Esophagus (tissue), 2 donors: ENCODE measurements at regions not wholly inside any gene's neighbourhood (a gene's known extent, or its start where the extent isn't known, plus 50 kb on each side); places are given as distances from the start of the nearest gene placed in this dataset.
A peak's percentile ranks its signal among the peaks of the same experiment; 100 is the strongest.

Experiments used
- H3K27ac ChIP-seq, 2 donors: one replicate each; pipeline ENCODE4 v1.5.1; 2013; ENCODE audit warnings: low read depth in 2 of 2, mild to moderate bottlenecking in 2 of 2, inconsistent platforms in 1 of 2, low read length in 1 of 2, moderate library complexity in 1 of 2
- H3K27me3 ChIP-seq, 2 donors: one replicate each; pipeline ENCODE4 v1.6.1; 2013; ENCODE audit warnings: low read length in 2 of 2, control low read depth in 1 of 2, mild to moderate bottlenecking in 1 of 2; ENCODE audit not compliant: insufficient read depth in 2 of 2, control insufficient read depth in 1 of 2
- H3K36me3 ChIP-seq, 2 donors: one replicate each; pipeline ENCODE4 v1.6.1; 2013; ENCODE audit warnings: low read length in 1 of 2; ENCODE audit not compliant: control insufficient read depth in 2 of 2, insufficient read depth in 2 of 2
- H3K4me1 ChIP-seq, 2 donors: one replicate each; pipeline ENCODE4 v1.6.1; 2013; ENCODE audit warnings: low read length in 1 of 2; ENCODE audit not compliant: control insufficient read depth in 2 of 2, insufficient read depth in 2 of 2
- H3K4me3 ChIP-seq, 2 donors: one replicate each; pipeline ENCODE4 v1.5.1; 2013; ENCODE audit warnings: low read length in 2 of 2, mild to moderate bottlenecking in 2 of 2, low read depth in 1 of 2, moderate library complexity in 1 of 2
- H3K9me3 ChIP-seq, 2 donors: one replicate each; pipeline ENCODE4 v1.6.1; 2013; ENCODE audit warnings: mild to moderate bottlenecking in 2 of 2, low read depth in 1 of 2, low read length in 1 of 2, moderate library complexity in 1 of 2; ENCODE audit not compliant: control insufficient read depth in 2 of 2, insufficient read depth in 1 of 2
- WGBS, 2 donors: extraction: QIAGEN DNeasy Blood & Tissue Kit; methylation state at CpG; one replicate each; pipeline ENCODE4 v1.1.7; 2013; 5-methylcytosine and 5-hydroxymethylcytosine counted together
- donor health status: healthy with polysubstance abuse.
- donor health status: Bipolar disorder and iron deficiency.

GRCh38 chr17:77445760-77446532, 305.2 kb downstream of the SEC14L1 start:
- no peaks in the 10 kb centered on the region for H3K27me3 ChIP-seq
- WGBS, 2 donors = 51 to 58% methylated on average over 16 of the region's 16 CpGs
- H3K4me1 ChIP-seq = peaks cover 16 to 34% of the 10 kb centered on the region in 2 donors
- H3K4me3 ChIP-seq = no peak overlapping the region
- H3K27ac ChIP-seq = peak overlapping the region; percentile 60 to 83
- H3K36me3 ChIP-seq = peaks cover 0 to 2% of the 10 kb centered on the region in 2 donors
- H3K9me3 ChIP-seq = no peaks in the 10 kb centered on the region

GRCh38 chr17:77446940-77447634, 306.3 kb downstream of the SEC14L1 start:
- H3K9me3 ChIP-seq = no peaks in the 10 kb centered on the region
- H3K4me3 ChIP-seq = no peak overlapping the region
- peaks cover 0 to 2% of the 10 kb centered on the region in 2 donors for H3K36me3 ChIP-seq
- H3K27me3 ChIP-seq = no peaks in the 10 kb centered on the region
- peak overlapping the region; percentile 21 to 72 for H3K27ac ChIP-seq
- H3K4me1 ChIP-seq = peaks cover 19 to 39% of the 10 kb centered on the region in 2 donors
- WGBS, 2 donors = 63 to 76% methylated on average over 20 of the region's 20 CpGs

- WGBS, 2 donors = 31 to 41% methylated on average over 9 of the region's 9 CpGs
- Histone ChIP-seq H3K4me1 (peaks cover 26 to 47% of the 10 kb centered on the region in 2 donors), H3K36me3 (peaks cover 0 to 2% of the 10 kb centered on the region in 2 donors), H3K27me3 (no peaks in the 10 kb centered on the region), H3K9me3 (no peaks in the 10 kb centered on the region), H3K4me3 (peak overlapping the region in 1 of 2 donors; percentile 40), H3K27ac (peak overlapping the region; percentile 92 to 93)
These were observed 308.7 kb downstream of the SEC14L1 start for GRCh38 chr17:77449373-77449907.

- peaks cover 0 to 4% of the 10 kb centered on the region in 2 donors for H3K36me3 ChIP-seq
- peaks cover 27 to 48% of the 10 kb centered on the region in 2 donors for H3K4me1 ChIP-seq
- no peaks in the 10 kb centered on the region for H3K9me3 ChIP-seq
- WGBS, 2 donors = 10 to 21% methylated on average over 23 of the region's 23 CpGs
- H3K27me3 ChIP-seq = no peaks in the 10 kb centered on the region
- peak overlapping the region; percentile 92 to 93 for H3K27ac ChIP-seq
- peak overlapping the region; percentile 40 to 43 for H3K4me3 ChIP-seq
These were observed 309.4 kb downstream of the SEC14L1 start for GRCh38 chr17:77449908-77450741.

- peak overlapping the region; percentile 92 to 93 for H3K27ac ChIP-seq
These were observed 310.0 kb downstream of the SEC14L1 start for GRCh38 chr17:77450742-77451244.

GRCh38 chr17:77451245-77451893, 310.6 kb downstream of the SEC14L1 start:
- Histone ChIP-seq H3K9me3 (no peaks in the 10 kb centered on the region), H3K4me1 (peaks cover 31 to 49% of the 10 kb centered on the region in 2 donors), H3K27ac (peak overlapping the region; percentile 92 to 93), H3K27me3 (no peaks in the 10 kb centered on the region), H3K36me3 (peaks cover 0 to 4% of the 10 kb centered on the region in 2 donors), H3K4me3 (peak overlapping the region; percentile 40 to 43)
- 1 to 2% methylated on average over 44 of the region's 44 CpGs for WGBS, 2 donors

More at GRCh38 chr17:77450742-77451244, 310.0 kb downstream of the SEC14L1 start:
- Histone ChIP-seq H3K4me3 (peak overlapping the region; percentile 40 to 43), H3K9me3 (no peaks in the 10 kb centered on the region), H3K4me1 (peaks cover 31 to 46% of the 10 kb centered on the region in 2 donors), H3K27me3 (no peaks in the 10 kb centered on the region), H3K36me3 (peaks cover 0 to 4% of the 10 kb centered on the region in 2 donors)
- 11 to 15% methylated on average over 9 of the region's 9 CpGs for WGBS, 2 donors

GRCh38 chr17:77451894-77452852, 311.4 kb downstream of the SEC14L1 start:
- H3K4me3 ChIP-seq = peak overlapping the region; percentile 40 to 43
- no peaks in the 10 kb centered on the region for H3K9me3 ChIP-seq
- 6% methylated on average over 30 of the region's 30 CpGs for WGBS, 2 donors
- H3K4me1 ChIP-seq = peaks cover 31 to 56% of the 10 kb centered on the region in 2 donors
- peak overlapping the region; percentile 92 to 93 for H3K27ac ChIP-seq
- peaks cover 0 to 4% of the 10 kb centered on the region in 2 donors for H3K36me3 ChIP-seq
- no peaks in the 10 kb centered on the region for H3K27me3 ChIP-seq
